ENCODE measurements at regions not wholly inside any gene's neighbourhood (a gene's known extent, or its start where the extent isn't known, plus 50 kb on each side); places are given as distances from the start of the nearest gene placed in this dataset.

DNA sequence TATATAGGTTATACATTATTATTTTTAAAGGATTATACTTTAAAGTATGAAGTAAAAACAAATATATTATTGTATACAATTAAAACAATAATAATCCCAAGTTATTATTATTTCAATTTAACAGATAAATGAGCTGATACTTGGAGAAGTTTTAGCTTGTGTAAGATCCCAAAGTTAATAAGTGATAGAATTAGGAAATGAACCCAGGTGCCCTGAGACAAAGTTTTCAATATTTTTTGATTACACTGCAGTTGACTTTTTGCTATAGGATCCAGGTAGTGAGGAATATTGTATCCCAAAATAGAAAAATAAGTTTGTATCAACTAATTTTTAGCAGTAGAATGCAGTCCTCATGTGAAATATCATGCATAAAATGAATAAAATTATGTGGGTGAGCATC is 543.2 kb upstream of the ZNF608 start:
- Histone ChIP-seq H3K27ac (ENCODE audit: low read depth, low read length) (no peak overlapping the region), H3K9ac (ENCODE audit: extremely low read depth, low read length, poor library complexity, severe bottlenecking) (no peak overlapping the region), H3K4me1 (ENCODE audit: control insufficient read depth, insufficient read depth, low read length) (peaks cover 14% of the 10 kb centered on the region), H3K36me3 (ENCODE audit: control insufficient read depth, insufficient read depth, low read length) (no peaks in the 10 kb centered on the region), H3K9me3 (ENCODE audit: control insufficient read depth, low read length) (no peaks in the 10 kb centered on the region), H3K4me3 (ENCODE audit: low read length) (no peak overlapping the region), H3K27me3 (ENCODE audit: control insufficient read depth, insufficient read depth, low read length, poor library complexity, severe bottlenecking) (no peaks in the 10 kb centered on the region)
- Mint-ChIP-seq H3K27me3 (ENCODE audit: insufficient read depth) (no peaks in the 10 kb centered on the region), H3K27ac (no peak overlapping the region), H3K4me1 (peaks cover 9% of the 10 kb centered on the region), H3K4me3 (no peak overlapping the region), H3K36me3 (ENCODE audit: low read depth) (no peaks in the 10 kb centered on the region), H3K9me3 (no peaks in the 10 kb centered on the region)
- TF ChIP-seq, protein P1, sequence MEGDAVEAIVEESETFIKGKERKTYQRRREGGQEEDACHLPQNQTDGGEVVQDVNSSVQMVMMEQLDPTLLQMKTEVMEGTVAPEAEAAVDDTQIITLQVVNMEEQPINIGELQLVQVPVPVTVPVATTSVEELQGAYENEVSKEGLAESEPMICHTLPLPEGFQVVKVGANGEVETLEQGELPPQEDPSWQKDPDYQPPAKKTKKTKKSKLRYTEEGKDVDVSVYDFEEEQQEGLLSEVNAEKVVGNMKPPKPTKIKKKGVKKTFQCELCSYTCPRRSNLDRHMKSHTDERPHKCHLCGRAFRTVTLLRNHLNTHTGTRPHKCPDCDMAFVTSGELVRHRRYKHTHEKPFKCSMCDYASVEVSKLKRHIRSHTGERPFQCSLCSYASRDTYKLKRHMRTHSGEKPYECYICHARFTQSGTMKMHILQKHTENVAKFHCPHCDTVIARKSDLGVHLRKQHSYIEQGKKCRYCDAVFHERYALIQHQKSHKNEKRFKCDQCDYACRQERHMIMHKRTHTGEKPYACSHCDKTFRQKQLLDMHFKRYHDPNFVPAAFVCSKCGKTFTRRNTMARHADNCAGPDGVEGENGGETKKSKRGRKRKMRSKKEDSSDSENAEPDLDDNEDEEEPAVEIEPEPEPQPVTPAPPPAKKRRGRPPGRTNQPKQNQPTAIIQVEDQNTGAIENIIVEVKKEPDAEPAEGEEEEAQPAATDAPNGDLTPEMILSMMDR (conservative IDR thresholded peaks at IDR 0.05), result no peak
- no peak for DNase-seq

DNA sequence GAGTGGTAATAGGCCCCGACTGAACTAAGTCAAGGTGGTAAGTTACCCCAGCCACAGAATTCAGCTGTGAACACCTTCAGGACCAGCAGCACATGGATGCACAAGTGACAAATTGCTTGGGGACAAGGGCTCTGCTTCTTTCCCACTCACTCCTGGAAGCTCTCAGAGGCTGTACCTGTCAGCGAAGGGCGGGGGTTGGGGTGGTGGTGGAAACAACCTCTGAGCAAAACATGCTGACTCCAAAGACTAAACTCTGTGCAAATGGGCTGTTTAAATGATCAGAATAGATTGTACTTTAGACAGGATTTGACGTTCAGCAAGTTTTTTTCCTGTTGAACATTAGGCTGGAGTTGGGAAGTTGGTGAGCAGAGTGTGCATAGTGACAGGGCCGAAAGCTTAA is 544.5 kb upstream of the ZNF608 start:
- H3K9me3 Mint-ChIP-seq, result no peaks in the 10 kb centered on the region
- Histone ChIP-seq H3K4me3 (ENCODE audit: low read length) (no peak overlapping the region), H3K9me3 (ENCODE audit: control insufficient read depth, low read length) (no peaks in the 10 kb centered on the region), H3K36me3 (ENCODE audit: control insufficient read depth, insufficient read depth, low read length) (no peaks in the 10 kb centered on the region), H3K4me1 (ENCODE audit: control insufficient read depth, insufficient read depth, low read length) (peaks cover 14% of the 10 kb centered on the region), H3K27me3 (ENCODE audit: control insufficient read depth, insufficient read depth, low read length, poor library complexity, severe bottlenecking) (no peaks in the 10 kb centered on the region), H3K9ac (ENCODE audit: extremely low read depth, low read length, poor library complexity, severe bottlenecking) (no peak overlapping the region), H3K27ac (ENCODE audit: low read depth, low read length) (no peak overlapping the region)
- H3K27me3 Mint-ChIP-seq (ENCODE audit: insufficient read depth), result no peaks in the 10 kb centered on the region
- no peak for DNase-seq
- H3K27ac Mint-ChIP-seq, result no peak overlapping the region
- whole genome bisulfite sequencing, 2 experiments (ENCODE audit: insufficient coverage in 1 of 2, insufficient read length in 1 of 2), result 93 to 96% methylated on average over 3 to 5 of the region's 5 CpGs
- TF ChIP-seq, protein P1 (conservative IDR thresholded peaks at IDR 0.05), result no peak
- peaks cover 9% of the 10 kb centered on the region for H3K4me1 Mint-ChIP-seq
- no peak overlapping the region for H3K4me3 Mint-ChIP-seq
- H3K36me3 Mint-ChIP-seq (ENCODE audit: low read depth), result no peaks in the 10 kb centered on the region

DNA sequence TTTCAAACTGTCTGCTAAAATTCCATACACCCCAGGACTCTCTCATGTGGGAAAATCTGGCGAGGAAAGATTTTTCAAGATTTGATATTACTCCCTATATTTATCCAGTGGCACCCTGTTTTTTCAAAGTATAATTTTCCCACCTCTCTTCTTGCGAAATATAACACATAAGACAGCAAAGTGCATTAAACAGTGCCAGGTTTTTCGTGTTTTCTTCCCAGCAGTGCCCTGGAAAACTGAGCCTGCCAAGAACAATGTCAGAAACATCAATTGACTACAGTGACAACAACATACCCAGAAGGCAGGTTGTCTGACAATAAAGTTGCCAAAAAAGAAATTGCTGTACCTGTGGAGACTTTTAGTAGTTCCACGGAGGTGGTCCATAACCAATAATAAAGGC is 545.0 kb upstream of the ZNF608 start:
- no peak overlapping the region for H3K9ac ChIP-seq (ENCODE audit: extremely low read depth, low read length, poor library complexity, severe bottlenecking)
- no peaks in the 10 kb centered on the region for H3K27me3 ChIP-seq (ENCODE audit: control insufficient read depth, insufficient read depth, low read length, poor library complexity, severe bottlenecking)
- WGBS, 2 experiments (ENCODE audit: insufficient coverage in 1 of 2, insufficient read length in 1 of 2), result 81 to 87% methylated on average over 4 of the region's 4 CpGs
- Mint-ChIP-seq H3K9me3 (no peaks in the 10 kb centered on the region), H3K4me1 (peaks cover 9% of the 10 kb centered on the region), H3K27me3 (ENCODE audit: insufficient read depth) (no peaks in the 10 kb centered on the region), H3K36me3 (ENCODE audit: low read depth) (no peaks in the 10 kb centered on the region), H3K4me3 (no peak overlapping the region), H3K27ac (no peak overlapping the region)
- no peak for DNase-seq
- H3K36me3 ChIP-seq (ENCODE audit: control insufficient read depth, insufficient read depth, low read length), result no peaks in the 10 kb centered on the region
- no peak overlapping the region for H3K4me3 ChIP-seq (ENCODE audit: low read length)
- no peak overlapping the region for H3K27ac ChIP-seq (ENCODE audit: low read depth, low read length)
- no peaks in the 10 kb centered on the region for H3K9me3 ChIP-seq (ENCODE audit: control insufficient read depth, low read length)
- H3K4me1 ChIP-seq (ENCODE audit: control insufficient read depth, insufficient read depth, low read length), result peaks cover 14% of the 10 kb centered on the region
- TF ChIP-seq, protein P1 (conservative IDR thresholded peaks at IDR 0.05), result no peak
